Left ventricle myocardium superior (tissue), 1 donor: ENCODE measurements at regions not wholly inside any gene's neighbourhood (a gene's known extent, or its start where the extent isn't known, plus 50 kb on each side); places are given as distances from the start of the nearest gene placed in this dataset.

ENCODE experiments used
- ATAC-seq: fragments of 200-7000 bp; cut with Tn5 transposase; one replicate; pipeline ENCODE4 v1.9.1; 2020; ENCODE audit warnings: mild to moderate bottlenecking, moderate library complexity
- DNase-seq: peaks from one replicate; pipeline ENCODE4 v3.0.0-alpha.2; 2020
- intact Hi-C: fragments of 100-400 bp; cut with micrococcal nuclease; formaldehyde crosslinking; loops from one replicate; pipeline ENCODE4 v1.11.0; 2022
- donor health status: DM: no; HTN: yes; CAD: no; lungs with severe emphysema.

DNA sequence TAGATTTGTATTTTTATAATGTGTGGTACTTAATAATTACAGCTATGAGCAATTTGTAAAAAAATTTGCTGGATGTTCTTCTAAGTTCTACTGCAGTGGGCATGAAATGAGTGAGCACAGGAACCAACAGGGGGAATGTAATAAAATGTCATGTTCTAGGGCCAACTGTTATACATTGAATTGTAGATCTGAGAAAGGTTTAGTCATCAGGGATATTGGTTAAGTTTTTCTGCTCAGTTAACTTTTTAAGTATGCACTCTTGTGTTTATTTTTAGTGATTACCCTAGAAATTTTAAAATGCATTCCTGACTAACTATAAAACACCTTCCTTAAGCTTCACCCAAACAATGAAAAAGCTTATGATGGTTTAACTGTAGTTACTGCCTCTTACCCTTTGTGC, 101.8 kb downstream of the CAND1 start:
- ATAC-seq (no peak), DNase-seq (no peak)
- intact Hi-C loops: no loop called here

DNA sequence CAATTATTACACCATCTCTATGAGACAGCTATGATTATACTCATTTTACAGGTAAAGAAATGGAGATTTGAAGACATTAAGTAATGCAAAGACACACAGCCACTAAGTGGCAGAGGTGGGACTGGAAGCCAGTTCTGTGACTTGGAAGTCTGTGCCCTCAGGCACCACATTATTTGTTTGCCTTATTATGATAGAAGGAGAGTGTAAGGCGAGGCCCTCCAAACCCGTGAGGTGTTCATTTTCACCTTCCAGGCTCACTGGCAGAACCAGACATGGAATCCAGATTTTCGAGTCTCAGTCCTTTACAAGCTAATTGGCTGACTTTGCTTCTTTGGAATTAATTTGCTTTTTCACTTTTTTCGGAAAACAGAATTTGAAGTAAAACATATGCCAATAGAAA, 107.9 kb downstream of the CAND1 start:
- intact Hi-C loops: no loop called here
- ATAC-seq: no peak
- no peak for DNase-seq

DNA sequence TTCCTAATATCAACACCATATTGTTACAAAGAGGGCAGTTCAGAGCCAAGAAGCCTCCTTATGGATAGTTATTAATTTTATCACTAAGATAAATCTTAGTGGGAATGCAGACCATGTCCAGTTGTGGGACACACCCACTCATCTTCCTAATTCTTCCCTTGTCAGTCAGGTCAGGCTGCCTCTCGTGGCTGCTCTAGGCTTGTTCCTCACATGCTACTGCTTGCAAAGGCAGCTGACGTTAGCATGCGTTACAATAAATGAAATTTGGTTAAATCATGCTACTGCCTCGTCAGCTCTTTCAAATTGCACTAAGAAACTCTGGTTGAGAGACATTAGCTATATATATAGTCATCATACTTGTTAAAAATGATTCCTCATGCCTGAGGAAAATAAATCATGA, 108.4 kb downstream of the CAND1 start:
- intact Hi-C loops: no loop called here
- DNase-seq (no peak), ATAC-seq (no peak)

DNA sequence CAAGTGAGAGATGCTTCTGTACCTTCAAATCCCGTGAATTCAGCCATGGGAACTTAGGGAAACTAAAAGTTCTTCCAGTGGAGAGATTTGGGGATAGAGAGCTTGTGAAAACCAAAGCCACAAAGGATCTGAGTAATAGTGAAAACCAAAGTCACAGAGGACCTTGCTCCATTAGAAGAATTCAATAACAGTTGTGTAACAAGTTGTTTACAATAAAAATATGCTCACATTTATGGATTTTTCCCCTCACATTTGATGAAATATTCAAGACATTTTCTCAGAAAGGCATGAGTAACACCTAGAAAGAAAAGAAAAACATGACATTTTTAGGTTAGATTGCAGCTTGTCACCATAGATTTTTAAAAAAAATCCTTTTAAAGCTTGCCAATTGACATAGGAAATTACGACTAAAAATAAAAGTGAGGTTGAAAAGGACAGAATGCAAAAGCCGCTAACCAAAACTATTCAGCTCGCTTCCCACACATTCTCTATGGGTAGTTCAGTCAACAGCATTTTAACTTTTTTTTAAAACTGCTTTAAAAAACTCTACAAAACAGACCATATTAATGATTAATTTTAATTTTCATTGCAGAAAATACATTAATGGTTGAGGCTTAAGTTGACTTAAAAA, 113.2 kb downstream of the CAND1 start:
- DNase-seq (no peak), ATAC-seq (no peak)
- intact Hi-C loops: no loop called here

DNA sequence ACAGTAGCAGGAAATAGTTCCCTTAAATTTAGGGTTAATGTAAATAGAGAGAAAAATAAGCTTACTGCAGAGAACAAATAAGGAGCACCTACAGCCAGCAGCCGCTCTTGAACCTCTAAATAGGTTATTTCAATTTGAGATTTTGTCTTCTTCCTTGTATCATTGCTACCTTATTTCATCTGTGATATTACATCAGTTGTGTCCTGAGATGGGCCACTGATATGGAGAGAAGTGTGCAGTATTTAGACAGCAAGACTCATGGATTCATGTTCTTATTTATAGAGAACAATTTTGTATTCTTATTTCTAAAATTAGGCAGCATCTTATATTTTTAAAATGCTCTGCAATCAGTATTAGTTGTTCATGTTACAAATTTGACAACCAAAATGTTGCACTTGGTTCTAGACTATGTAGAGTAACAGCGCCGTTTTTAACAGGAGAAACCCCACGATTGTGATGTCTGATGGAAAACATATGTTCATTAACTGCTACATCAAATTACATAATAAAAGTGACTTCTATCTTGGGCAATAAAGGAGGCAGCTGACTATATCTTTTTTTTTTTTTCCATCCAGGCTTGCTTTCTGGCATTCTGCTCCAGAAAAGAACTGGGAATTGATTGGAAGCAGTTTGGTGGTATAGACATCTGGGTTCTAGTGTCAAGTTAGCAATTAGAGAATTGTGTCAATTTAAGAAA, 117.9 kb downstream of the CAND1 start:
- intact Hi-C loops: no loop called here
- DNase-seq: no peak
- ATAC-seq: no peak

DNA sequence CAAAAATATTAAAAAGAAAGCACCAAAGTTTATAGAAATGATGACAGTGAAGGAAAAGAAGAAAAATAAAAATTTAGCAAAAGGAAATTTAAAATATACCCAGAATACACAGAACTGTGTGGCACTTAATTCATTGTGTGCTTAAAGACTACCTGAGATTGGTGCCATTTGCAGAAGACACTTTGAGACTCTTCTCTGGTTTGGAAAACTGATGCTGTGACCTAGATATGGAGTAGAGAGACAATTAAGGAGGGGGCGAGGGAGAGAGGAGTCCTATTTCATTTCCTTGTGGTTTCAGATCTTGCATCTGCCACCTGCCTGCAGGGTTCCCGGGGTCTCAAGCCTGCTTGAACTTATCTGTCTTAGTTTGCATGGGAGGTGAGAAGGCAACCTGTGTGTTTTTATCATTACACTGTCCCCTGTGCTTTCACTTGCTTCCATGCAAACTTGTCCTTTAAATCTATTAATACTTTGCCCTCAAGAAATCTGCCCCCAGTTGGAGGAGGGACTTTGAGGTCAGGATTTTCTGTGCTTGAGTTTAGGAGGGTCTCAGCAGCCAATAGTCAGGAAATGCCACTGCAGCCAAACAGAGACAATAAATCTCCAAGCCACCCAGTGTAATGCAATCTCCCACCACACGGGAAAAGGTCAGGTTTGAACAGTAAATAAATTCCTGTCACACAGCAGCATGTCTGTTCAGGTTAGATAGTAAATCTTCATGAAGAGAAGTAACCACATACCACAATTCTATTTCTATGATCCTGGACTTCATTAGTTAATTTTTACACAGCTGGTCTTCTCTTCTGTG, 119.4 kb downstream of the CAND1 start:
- ATAC-seq (no peak), DNase-seq (no peak)
- intact Hi-C loops: no loop called here

DNA sequence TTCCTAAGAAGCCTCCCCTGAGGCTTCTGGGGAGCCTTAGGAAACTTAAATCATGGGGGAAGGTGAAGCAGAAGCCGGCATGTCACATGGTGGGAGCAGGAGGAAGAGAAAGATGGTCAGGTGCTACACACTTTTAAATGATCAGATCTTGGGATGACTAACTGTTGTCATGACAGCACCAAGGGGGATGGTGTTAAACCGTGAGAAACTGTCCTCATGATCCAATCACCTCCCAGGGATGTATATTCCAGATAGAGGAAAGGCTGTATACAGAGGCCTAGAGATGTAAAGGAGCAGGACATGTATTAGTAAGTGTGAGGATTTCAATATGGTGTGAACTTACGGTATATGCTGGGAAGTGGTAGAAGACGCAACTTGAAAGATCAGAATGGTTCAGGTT, 121.1 kb downstream of the CAND1 start:
- DNase-seq (no peak), ATAC-seq (no peak)
- intact Hi-C loops: no loop called here

DNA sequence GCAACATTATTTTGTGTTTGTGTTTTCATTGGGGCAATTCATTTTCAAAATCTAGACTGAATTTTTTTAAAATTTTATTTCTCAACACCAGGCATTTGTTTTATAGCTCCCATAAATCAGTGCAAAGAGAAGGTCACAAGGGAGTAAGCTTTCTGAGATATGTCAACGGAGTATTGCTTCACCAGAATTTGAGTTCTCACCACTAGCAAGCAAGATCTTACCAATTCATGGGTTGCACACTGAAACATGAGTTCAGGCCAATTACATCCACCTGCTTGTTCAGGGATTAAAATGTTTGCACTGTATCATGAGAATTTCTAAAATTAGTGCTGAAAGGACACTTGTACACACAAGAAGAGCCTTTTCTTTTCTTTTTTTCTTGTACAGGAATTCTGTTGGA, 121.9 kb downstream of the CAND1 start:
- ATAC-seq: peak; percentile 42
- intact Hi-C loops: no loop called here
- no peak for DNase-seq

DNA sequence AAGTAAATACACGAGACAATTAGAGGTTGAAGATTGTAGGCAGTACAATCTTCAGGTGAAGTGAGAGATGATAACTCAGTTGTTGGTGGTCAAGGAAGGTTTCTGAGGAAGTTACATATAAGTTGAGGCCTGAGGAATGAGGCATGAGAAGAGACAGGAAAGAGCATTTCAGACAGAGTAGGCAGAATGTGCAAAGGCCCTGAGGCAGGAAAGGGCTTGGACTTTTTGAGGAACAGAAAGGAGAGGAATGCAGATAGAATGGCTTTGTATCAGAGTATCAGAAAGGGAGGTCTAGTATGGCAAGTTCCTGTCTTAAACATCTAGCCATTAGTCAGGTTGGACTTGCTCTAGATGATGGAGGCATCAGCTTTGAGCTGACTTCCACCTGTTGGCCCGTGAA, 122.5 kb downstream of the CAND1 start:
- DNase-seq (no peak), ATAC-seq (no peak)
- intact Hi-C loops: no loop called here

DNA sequence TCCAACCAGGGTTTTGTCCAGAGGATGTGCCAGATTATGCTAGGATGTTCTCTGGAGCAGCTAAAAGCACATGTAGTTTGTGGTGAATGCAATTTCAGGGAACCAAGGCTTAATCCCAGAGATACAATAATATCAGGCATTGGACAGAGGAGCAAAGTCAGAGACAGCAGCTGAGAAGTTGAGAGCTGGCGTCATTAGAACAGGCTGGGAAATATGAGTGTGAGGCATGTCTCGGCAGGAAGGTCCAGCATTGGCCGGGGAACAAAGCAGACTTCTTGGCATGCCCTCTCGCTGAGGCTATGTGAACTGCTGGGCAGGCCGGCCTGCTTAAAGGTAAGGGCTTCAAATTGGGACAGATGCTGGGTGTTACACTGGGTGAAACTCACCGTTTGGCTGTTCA, 125.4 kb downstream of the CAND1 start:
- intact Hi-C loops: no loop called here
- DNase-seq: peak; percentile 69
- ATAC-seq: peak; percentile 95

DNA sequence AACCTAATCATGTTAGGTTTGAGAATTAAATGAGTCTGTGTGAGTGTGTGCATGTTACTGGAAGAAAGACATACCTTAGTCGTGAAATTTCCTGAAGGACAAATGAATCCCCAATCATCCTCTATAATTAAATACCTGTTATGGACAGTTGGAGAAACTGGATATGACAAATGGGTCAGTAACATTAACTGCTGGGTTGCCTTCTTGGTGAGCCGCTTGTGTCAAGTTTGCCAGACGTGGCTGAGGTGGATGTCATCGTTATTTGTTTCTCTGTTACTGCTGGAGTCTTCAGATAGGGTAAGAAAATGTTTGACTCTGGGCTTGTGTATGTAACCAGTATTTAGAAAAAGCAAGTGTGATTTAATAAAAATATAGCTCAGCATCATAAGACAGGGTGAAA, 131.6 kb downstream of the CAND1 start:
- intact Hi-C loops: no loop called here
- no peak for ATAC-seq
- no peak for DNase-seq

DNA sequence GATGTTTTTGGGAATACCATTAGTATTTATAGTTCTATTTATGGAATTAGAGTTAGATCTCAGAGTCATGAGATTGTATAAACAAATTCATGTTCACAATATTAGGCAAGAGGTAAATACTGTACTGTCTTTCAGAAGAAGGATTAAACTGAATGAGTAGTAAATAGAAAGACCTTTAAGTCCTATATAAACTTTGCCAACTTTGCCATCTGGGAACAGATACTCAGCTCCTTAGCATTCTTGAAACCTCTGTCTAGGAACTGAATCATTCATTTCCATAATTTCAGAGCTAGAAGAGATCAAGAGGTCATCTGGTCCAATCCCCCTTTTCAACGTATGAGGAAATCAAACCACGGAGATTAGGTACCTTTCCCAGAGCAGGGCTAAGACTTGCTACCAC, 141.1 kb downstream of the CAND1 start:
- no peak for ATAC-seq
- no peak for DNase-seq
- intact Hi-C loops: no loop called here

DNA sequence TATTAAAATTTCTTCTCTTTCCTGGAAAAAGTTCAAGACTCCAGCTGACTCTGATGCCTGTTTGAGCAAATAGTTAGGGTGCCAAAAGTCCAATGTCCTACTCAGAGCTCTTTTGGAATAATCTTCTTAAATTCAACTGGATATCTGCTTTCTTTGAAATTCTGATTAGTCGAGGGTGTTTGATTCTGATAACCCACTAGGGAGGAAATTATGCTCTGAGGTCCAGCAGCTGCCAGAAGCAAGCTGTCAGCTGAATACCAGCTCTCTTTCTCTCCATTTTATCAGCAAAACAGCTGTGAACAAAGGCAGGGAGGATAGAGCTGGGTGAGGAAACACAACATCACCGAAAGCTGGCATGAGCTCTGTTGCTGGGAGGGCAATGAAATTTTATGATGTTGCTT, 141.5 kb downstream of the CAND1 start:
- ATAC-seq (no peak), DNase-seq (no peak)
- intact Hi-C loops: no loop called here

DNA sequence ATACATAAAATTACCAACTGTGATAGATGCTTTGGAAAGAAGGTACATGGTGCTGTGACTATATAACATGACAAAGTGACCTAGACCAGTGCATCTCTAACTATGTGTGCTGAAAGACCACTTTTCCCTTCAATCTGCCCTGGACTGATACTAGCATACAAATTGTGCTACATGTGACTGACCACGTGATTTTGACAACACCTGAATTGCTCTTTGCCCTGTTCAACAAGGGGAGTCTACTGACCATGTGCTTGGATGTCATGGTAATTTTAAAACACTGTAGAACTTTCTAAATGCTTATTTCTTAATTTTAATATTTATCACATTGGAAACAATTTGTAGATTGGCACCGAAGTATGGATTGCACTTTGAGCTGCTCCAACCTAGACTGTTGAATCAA, 142.4 kb downstream of the CAND1 start:
- no peak for DNase-seq
- ATAC-seq: no peak
- intact Hi-C loops: no loop called here

DNA sequence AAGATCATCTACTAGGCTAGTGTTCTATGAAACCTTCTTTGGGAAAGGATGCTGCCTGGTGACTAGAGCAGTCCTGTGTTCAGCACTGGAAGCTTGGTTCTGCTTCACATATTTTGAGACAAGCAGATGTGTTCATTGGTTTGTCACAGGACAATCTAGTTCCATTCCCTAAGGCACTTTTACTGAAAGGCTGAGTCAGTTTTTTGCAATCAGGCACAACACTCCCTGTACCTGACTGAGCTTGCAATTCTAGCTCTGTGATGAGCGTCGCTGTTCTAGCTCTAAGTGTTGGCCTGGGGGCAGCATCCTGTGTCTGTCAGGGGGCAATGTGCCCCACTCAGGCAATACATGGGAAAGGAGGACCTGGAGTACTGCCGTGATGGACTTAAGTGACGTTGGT, 144.4 kb downstream of the CAND1 start:
- intact Hi-C loops: no loop called here
- DNase-seq (no peak), ATAC-seq (no peak)

DNA sequence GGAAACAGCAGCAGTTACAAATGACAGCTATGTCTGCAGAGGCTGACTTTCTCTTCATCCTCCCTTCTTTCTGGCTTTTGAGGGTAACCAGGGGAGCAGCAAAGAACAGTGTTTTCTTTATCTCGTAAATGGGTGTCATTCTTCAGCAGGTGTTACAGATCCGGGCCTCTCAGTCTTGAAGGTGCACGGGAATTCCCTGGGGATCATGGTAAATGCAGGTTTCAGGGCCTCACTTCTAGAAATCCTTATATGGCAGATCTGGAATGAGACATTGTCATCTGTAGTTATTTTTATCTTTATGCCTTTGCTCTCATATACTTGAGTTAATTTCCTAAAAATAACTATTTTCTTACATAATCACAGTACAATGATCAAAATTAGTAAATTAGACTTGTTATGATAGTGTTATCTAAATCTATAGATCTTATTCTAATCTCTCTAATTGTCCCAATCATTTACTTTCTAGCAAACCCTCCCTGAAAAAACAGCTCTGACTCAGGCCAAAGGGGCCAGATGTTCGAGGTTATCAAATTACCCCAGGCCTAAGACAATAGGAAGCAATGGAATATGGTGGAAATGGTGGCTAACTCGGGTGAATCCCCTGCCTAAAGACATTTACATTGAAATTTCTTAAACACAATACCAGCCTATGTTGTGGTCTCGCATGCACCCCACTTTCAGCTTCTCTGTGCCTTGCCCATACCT, 145.0 kb downstream of the CAND1 start:
- intact Hi-C loops: no loop called here
- DNase-seq: no peak
- no peak for ATAC-seq

DNA sequence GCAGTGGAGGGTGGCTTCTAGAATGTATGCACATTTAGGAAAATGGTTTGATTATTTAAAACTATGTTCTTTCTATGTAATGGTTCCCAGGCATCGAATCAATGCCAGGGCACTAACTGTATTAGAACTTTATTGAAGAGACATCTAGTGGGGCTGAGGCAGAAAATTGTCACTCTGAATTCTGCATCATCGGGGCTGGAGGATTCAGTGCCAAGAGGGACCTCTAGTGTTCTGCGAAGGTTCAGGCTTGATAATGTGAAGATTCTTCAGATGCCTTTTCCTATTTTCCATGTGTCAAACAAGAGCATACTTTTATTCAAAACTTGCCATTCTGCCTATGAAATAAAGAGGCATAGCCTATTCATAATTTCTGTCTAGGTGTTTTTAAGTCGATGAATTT, 146.3 kb downstream of the CAND1 start:
- intact Hi-C loops: no loop called here
- DNase-seq: no peak
- ATAC-seq: peak; percentile 75

DNA sequence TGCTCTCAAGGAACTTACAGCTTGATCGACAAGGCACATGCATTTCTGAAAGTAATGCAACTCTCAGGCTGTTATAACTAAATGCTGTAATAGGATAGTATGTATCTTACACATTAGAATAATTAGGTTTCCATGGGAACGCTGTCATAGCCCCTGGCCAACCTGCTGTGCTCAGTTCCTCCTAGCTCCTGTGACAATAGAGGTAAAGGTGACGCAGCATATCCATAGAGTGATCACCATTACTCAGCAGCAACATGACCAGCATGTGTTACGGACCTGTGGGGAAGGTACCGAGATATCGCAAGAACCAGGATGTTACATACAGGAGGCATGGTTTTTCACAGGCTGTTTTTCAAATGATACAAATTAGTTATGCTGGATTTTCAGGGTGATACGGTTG, 150.7 kb downstream of the CAND1 start:
- no peak for DNase-seq

DNA sequence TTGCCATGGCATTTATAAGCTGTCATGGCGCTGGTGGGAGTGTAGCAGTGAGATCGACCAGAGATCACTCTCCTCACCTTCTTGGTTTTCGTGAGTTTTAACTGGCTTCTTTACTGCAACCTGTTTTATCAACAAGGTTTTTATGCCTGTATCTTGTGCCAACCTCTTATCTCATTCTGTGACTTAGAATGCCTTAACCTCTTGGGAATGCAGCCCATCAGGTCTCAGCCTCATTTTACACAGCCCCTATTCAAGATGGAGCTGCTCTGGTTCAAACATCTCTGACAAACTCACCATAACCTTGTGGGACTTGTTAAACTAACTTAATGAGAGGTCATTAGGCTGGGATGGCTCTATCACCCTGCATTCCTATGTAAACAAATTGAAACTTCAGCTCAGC, 151.3 kb downstream of the CAND1 start:
- intact Hi-C loops: no loop called here
- DNase-seq (no peak), ATAC-seq (no peak)

More for the DNA sequence above, 150.7 kb downstream of the CAND1 start:
- intact Hi-C loops: no loop called here
- ATAC-seq: no peak

DNA sequence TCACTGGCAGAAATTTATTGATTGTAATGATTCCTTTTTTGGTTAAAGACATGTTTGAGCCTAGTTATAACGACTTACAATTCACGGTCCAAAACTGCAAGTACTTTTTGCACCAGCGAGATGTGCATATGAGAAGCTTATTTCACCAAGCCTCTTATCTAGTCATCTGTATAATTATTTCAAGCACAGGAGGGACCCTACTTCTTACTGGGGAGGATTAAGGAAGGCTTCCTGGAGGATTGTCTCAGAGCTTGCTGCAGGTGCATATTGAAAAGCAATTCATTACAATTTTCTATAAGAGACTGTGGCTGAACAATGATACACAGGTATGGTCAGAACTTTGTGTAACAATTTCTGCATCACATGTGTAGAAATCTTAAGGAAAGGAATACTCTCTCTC, 152.9 kb downstream of the CAND1 start:
- ATAC-seq: no peak
- intact Hi-C loops: no loop called here
- DNase-seq: no peak
